ENCODE measurements at regions not wholly inside any gene's neighbourhood (a gene's known extent, or its start where the extent isn't known, plus 50 kb on each side); places are given as distances from the start of the nearest gene placed in this dataset.

DNA sequence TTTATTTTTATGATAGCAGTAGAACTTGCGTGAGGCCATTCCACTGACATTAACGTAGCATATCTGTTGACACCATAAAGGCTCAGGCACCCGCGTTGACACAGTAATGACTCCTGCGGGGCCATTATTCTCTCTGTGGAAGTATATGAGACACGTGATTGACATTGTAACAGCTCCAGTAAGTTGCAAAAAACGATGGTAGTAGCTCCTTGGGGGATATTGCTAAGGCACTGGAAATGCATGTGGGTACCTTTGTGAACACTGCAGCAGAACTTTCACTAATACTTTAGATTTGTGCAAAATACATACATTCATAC lies 918.8 kb upstream of the CDH8 start:
- no peak for DNase-seq (ENCODE audit: low read depth in 1 of 2, low spot score in 1 of 2)
- no peaks in the 10 kb centered on the region for H3K27me3 ChIP-seq
- no peak overlapping the region for H3K4me3 ChIP-seq
- TF ChIP-seq, protein P1, sequence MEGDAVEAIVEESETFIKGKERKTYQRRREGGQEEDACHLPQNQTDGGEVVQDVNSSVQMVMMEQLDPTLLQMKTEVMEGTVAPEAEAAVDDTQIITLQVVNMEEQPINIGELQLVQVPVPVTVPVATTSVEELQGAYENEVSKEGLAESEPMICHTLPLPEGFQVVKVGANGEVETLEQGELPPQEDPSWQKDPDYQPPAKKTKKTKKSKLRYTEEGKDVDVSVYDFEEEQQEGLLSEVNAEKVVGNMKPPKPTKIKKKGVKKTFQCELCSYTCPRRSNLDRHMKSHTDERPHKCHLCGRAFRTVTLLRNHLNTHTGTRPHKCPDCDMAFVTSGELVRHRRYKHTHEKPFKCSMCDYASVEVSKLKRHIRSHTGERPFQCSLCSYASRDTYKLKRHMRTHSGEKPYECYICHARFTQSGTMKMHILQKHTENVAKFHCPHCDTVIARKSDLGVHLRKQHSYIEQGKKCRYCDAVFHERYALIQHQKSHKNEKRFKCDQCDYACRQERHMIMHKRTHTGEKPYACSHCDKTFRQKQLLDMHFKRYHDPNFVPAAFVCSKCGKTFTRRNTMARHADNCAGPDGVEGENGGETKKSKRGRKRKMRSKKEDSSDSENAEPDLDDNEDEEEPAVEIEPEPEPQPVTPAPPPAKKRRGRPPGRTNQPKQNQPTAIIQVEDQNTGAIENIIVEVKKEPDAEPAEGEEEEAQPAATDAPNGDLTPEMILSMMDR (IDR thresholded peaks at IDR 0.05; ENCODE audit: low read depth, low read length): no peak
- no peak overlapping the region for H3K27ac ChIP-seq
- no peaks in the 10 kb centered on the region for H3K4me1 ChIP-seq (ENCODE audit: low read depth)
- no peaks in the 10 kb centered on the region for H3K36me3 ChIP-seq
- H3K9me3 ChIP-seq (ENCODE audit: low read depth): no peaks in the 10 kb centered on the region

DNA sequence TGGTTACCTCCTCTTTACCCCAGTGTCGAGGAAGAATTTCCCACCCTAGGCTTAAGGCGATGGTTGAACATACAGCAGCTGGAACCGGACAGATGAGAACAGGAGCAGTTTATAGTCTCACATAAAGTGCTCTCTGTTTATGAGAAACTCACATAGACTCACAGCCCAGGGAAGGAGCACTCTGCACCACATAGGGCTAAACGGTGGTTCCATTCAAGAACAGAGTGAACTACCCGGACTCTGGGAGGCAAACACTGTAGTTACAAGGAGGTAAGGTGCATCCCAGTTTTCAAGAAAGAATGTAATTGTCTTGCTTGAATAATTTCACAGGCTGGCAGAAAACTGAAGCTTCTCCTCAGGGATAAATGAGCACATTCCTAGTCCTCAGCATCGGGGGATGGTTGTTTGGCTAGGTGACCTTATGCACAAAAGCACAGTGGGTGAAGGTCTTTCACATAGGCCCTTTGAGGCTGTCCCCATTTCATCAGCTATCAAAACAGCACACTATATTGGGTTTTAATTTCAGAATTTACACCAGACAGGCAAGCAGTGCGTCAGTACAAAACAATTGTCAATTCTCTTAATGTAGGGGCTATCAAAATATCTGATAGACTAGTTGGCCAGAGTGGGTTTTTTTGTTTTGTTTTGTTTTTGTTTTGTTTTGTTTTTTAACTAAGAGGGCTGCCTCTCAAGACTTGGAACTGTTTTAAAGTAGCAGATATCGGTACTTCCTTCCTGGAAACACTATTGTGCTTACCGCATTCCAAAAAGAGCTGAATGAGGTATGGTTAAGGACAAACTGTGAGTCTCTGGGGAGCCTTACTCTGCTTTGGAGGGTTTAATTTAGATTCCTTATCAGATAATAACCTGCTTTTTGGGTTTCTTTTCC lies 918.1 kb upstream of the CDH8 start:
- DNase-seq (ENCODE audit: low read depth in 1 of 2, low spot score in 1 of 2): no peak
- H3K27ac ChIP-seq: no peak overlapping the region
- H3K36me3 ChIP-seq: no peaks in the 10 kb centered on the region
- H3K9me3 ChIP-seq (ENCODE audit: low read depth): no peaks in the 10 kb centered on the region
- no peak overlapping the region for H3K4me3 ChIP-seq
- H3K27me3 ChIP-seq: no peaks in the 10 kb centered on the region
- no peaks in the 10 kb centered on the region for H3K4me1 ChIP-seq (ENCODE audit: low read depth)
- TF ChIP-seq, protein P1 (IDR thresholded peaks at IDR 0.05; ENCODE audit: low read depth, low read length): no peak

DNA sequence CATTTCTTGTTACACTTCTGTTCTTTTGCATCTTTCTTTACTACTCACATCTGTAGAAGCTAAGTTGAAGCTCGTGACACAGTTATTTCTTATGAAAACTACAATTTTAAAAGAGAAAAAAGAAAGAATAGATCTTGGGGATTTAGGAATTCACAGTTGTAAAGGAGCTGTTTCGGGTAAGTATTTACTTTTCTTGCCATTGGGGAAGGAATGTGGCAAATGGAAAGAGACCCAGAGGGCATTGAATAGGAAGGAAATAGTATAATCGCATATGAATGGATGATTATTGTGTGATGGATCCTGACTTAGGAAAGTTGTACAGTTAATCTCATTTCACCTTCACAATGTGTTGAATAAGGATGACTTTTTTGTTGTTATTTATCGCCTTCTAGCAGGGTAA lies 914.1 kb upstream of the CDH8 start:
- H3K9me3 ChIP-seq (ENCODE audit: low read depth): no peaks in the 10 kb centered on the region
- no peak for DNase-seq (ENCODE audit: low read depth in 1 of 2, low spot score in 1 of 2)
- no peak overlapping the region for H3K27ac ChIP-seq
- H3K27me3 ChIP-seq: no peaks in the 10 kb centered on the region
- TF ChIP-seq, protein P1 (IDR thresholded peaks at IDR 0.05; ENCODE audit: low read depth, low read length): no peak
- H3K4me3 ChIP-seq: no peak overlapping the region
- H3K36me3 ChIP-seq: no peaks in the 10 kb centered on the region
- no peaks in the 10 kb centered on the region for H3K4me1 ChIP-seq (ENCODE audit: low read depth)

DNA sequence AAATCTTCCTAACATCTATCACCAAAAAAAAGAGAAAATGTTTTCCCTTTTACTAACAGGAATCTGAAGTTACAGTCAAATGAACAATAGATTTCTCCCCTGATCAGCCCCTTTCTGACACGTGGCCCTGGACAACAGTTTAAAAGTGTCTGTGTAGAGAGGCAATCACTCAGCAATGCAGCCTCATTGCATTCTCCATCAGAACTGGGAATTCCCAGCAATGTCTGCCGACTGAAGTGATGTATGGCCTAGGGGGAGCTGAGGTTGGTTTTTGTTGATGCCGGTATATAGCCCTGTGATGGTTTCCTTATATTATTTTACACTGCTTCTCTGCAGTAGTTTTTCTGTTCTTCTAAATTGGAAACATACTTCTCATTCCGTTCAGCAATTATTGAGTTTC lies 904.3 kb upstream of the CDH8 start:
- Histone ChIP-seq H3K9me3 (ENCODE audit: low read depth) (no peaks in the 10 kb centered on the region), H3K4me1 (ENCODE audit: low read depth) (peaks cover 4% of the 10 kb centered on the region), H3K27ac (no peak overlapping the region), H3K36me3 (no peaks in the 10 kb centered on the region), H3K4me3 (no peak overlapping the region), H3K27me3 (no peaks in the 10 kb centered on the region)
- peak in 1 of 2 donors; percentile 34 for DNase-seq (ENCODE audit: low read depth in 1 of 2, low spot score in 1 of 2)
- TF ChIP-seq, protein P1 (IDR thresholded peaks at IDR 0.05; ENCODE audit: low read depth, low read length): no peak

DNA sequence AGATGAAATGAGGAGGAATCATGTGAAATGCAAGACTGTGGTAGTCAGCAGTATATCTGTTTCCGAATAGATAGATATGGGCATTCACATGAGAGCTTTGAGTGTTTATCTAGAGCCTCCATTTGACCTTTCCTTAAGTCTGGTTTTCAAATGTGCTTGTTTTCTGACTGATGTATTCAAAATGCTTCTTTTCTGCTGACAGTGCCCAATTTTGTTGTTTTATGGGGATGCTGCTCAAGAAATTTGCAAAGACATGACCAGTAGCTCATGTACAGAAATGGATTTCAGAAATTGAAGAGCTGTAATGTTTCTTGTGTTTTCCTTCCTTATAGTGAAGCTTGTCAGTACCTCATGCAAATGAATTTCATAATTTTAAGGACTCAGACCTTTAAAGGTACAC lies 903.4 kb upstream of the CDH8 start:
- Histone ChIP-seq H3K36me3 (no peaks in the 10 kb centered on the region), H3K27me3 (no peaks in the 10 kb centered on the region), H3K9me3 (ENCODE audit: low read depth) (no peaks in the 10 kb centered on the region), H3K4me1 (ENCODE audit: low read depth) (peaks cover 4% of the 10 kb centered on the region), H3K4me3 (no peak overlapping the region), H3K27ac (no peak overlapping the region)
- TF ChIP-seq, protein P1 (IDR thresholded peaks at IDR 0.05; ENCODE audit: low read depth, low read length): no peak
- DNase-seq (ENCODE audit: low read depth in 1 of 2, low spot score in 1 of 2): no peak

Measured in cardiac muscle cell (in vitro differentiated cells and primary cell).